Neural progenitor cell (in vitro differentiated cells): ENCODE measurements at regions not wholly inside any gene's neighbourhood (a gene's known extent, or its start where the extent isn't known, plus 50 kb on each side); places are given as distances from the start of the nearest gene placed in this dataset.

Source experiments
- EZH2 ChIP-seq: fragments of 200-600 bp; sonication (generic); IDR thresholded peaks from 2 replicates; pipeline ENCODE4 v1.6.1; 2017; ENCODE audit warnings: antibody characterized with exemption, mild to moderate bottlenecking, moderate library complexity
- TF ChIP-seq, protein P1 (sequence below): fragments of 200-600 bp; sonication (generic); IDR thresholded peaks from 2 replicates; pipeline ENCODE4 v1.5.1; 2017; ENCODE audit warnings: antibody characterized with exemption, mild to moderate bottlenecking

DNA sequence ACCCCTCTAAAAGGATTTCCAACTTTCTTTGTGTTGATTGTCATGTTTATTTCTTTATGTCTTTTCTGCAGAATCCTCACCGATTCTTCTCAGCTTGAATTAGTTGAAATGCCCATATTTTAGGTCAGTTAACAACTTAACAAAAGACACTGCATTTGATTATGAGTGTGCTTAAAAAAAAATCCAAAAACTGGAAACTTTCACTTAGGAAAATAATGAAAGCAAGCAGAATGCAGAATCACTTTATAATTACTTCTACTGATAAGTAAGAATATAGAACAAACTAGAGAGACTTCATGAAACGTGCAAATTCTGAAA is 111.0 kb upstream of the PTPN13 start:
- TF ChIP-seq, protein P1, sequence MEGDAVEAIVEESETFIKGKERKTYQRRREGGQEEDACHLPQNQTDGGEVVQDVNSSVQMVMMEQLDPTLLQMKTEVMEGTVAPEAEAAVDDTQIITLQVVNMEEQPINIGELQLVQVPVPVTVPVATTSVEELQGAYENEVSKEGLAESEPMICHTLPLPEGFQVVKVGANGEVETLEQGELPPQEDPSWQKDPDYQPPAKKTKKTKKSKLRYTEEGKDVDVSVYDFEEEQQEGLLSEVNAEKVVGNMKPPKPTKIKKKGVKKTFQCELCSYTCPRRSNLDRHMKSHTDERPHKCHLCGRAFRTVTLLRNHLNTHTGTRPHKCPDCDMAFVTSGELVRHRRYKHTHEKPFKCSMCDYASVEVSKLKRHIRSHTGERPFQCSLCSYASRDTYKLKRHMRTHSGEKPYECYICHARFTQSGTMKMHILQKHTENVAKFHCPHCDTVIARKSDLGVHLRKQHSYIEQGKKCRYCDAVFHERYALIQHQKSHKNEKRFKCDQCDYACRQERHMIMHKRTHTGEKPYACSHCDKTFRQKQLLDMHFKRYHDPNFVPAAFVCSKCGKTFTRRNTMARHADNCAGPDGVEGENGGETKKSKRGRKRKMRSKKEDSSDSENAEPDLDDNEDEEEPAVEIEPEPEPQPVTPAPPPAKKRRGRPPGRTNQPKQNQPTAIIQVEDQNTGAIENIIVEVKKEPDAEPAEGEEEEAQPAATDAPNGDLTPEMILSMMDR, result no peak
- no peak for TF ChIP-seq EZH2
